ENCODE measurements at regions not wholly inside any gene's neighbourhood (a gene's known extent, or its start where the extent isn't known, plus 50 kb on each side); places are given as distances from the start of the nearest gene placed in this dataset.

DNA sequence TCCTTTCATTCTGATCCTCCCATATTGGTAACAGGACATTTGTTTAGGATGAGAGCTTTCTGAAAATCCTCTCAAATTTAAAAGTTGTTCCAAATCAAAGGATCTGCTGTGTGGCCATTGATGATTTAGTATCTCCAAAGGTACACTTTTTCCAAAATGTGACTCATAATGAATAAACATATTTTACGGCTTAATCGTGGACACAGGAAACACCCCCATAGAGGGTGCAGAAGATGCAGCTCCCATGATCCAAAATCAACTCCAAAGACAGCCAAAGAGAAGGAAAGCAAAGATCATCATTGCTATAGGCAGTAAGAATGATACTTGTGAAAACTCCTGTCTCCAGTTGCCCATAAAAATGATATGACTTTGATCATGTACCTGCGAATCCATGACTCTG is 239.7 kb downstream of the PIK3R1 start:
- H3K27ac ChIP-seq = peak overlapping the region; percentile 43; the same call in 1 of the 2 replicates
- no peak for TF ChIP-seq ZFX (IDR thresholded peaks at IDR 0.05)
- no peak for TF ChIP-seq CTCF (conservative IDR thresholded peaks at IDR 0.05)

DNA sequence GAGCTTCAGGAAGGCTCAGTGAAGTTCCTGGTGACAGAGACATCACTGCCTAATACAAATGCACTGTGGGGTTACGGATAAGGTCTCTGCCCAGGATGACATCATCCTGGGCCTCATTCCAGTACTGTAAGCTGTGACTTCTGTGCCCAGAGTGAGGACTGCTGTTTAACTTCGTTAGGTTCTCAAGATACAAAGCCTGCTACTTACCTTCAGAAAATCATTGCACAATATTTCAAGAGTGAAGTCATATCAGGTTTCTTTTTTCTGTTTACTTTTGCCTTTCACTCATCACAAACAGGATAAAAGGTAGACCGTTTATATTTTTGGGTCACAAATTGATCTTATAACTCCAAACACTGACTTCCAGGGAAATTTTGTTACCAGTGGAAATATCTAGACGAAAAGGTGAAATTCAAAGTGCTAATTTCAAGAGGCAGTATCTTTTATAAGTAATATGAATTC is 241.2 kb downstream of the PIK3R1 start:
- H3K27ac ChIP-seq = peak overlapping the region; percentile 69
- TF ChIP-seq ZFX (IDR thresholded peaks at IDR 0.05) (no peak), CTCF (conservative IDR thresholded peaks at IDR 0.05) (no peak)

DNA sequence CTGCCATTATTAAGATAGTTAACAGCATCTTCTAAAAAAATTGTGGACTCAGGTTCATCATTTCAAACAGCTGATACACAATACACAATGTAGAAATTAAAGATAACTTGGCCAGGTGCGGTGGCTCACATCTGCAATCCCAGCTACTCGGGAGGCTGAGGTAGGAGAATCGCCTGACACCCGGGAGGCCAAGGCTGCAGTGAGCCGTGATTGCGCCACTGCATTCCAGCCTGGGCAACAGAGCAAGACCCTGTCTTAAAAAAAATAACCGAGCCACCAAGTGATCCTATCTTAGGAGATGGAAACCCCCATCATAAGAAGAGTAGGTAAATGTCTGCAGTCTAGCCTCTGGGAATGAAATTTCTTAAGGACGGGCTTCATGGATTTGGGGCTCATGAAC is 241.7 kb downstream of the PIK3R1 start:
- peak overlapping the region; percentile 69 for H3K27ac ChIP-seq
- no peak for TF ChIP-seq ZFX (IDR thresholded peaks at IDR 0.05)
- TF ChIP-seq CTCF (conservative IDR thresholded peaks at IDR 0.05) = no peak

DNA sequence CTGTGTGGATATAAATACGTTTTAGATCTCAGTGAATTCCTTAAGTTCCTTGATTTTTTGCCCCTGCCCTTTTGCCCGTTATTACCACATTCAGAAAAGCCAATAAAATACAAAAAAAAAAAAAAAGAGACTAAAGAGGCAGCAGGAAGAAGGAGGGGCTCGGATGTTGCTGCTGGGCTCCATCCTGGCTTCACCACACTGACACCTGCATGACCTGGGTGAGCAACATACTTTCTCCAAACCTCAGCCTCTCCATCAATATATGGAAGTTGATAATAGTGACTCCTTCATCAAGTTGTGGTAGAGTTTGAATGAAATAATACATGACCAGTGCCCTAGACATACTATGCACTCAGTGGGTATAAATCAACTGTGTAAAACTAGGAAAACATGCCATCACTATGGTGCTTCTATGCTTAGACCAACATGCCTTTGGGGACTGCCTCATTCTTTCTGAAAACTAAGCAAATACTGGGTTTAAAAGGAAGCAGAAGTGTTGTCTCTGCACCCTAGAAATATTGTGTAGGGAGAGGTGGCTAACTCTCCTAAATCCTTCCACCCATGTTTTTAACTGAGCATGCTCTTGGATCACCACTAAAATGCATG is 243.0 kb downstream of the PIK3R1 start:
- H3K27ac ChIP-seq = no peak overlapping the region
- TF ChIP-seq ZFX (IDR thresholded peaks at IDR 0.05) (no peak), CTCF (conservative IDR thresholded peaks at IDR 0.05) (no peak)

DNA sequence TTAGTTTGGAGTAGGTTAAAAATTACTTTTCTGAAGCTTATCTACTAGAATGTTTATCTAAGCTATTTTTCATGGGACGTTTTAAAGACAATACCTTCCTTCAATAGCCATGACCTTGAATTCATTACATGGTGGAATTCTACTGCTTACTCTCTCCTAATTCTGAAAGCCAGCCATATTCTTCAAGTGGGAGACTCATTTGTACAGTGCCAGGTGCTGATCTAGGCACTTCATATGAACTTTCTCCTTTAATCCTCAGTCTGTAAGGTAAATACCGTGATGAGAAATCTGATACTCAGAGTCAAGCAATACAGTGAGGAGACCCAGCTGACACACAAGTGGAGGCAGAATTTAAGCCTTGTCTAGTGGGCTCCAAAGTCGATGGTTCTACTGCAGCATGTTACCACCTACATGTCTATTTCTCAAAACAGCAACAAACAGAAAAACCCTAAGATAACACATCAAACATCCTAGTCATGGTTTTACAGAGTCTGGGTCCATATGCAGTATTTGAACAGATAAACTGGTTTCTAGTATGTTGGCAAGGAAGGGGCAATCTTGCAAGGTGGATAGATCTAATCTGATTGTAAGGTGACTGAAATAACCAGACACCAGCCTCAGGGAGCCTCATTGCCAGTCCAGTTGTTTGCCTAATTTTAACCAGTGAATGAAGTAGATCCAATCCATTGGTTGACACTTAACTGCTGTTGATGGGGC is 243.7 kb downstream of the PIK3R1 start:
- peak overlapping the region; percentile 32; the same call in 1 of the 2 replicates for H3K27ac ChIP-seq
- TF ChIP-seq ZFX (IDR thresholded peaks at IDR 0.05) (no peak), CTCF (conservative IDR thresholded peaks at IDR 0.05) (no peak)

DNA sequence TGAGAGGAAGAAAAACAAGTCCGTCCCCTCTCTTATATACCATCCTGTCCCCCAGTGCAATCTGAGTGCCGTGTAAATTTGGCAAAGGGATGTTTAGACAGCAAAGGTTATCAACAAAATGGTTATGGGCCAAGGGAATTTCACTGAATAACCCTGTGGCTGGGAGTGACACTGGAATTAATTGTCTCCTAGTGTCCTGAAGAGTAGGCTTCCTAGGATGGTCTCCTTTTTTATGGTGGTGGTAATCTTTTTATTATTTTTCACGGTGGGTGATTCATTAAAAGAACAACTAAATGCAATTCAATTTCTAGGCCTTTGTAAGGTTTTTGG is 244.2 kb downstream of the PIK3R1 start:
- peak overlapping the region; percentile 32; the same call in 1 of the 2 replicates for H3K27ac ChIP-seq
- no peak for TF ChIP-seq CTCF (conservative IDR thresholded peaks at IDR 0.05)
- no peak for TF ChIP-seq ZFX (IDR thresholded peaks at IDR 0.05)

DNA sequence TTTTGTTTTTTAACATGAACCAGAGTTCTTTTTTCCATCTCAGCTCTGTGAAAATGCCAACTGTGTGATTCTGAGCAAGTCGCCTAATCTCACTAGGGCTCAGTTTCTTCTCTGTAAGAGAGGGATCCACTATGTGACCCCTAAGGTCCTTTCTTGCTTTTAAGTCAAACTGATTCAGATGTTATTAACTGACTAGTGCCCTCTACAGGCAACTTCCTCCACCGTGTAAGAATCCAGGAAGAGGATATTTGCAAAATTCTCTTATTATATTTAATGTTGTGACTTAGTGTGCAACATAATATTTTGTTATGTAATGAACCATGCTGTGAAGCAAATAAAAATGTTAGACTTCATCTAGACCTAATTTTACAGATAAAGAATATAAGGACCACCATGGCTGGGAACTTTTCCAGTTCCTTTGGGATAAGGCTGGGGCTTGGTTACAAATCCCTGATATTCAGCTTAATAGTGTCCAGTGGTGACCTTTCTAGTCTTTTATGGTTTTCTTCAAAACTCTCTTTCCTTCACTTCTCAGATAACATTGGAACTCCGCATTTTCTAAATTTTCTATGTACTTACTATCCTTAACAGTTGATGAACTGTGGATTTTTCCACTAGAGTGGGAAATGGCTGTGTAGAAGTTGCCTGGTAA is 244.7 kb downstream of the PIK3R1 start:
- no peak overlapping the region for H3K27ac ChIP-seq
- TF ChIP-seq ZFX (IDR thresholded peaks at IDR 0.05) (no peak), CTCF (conservative IDR thresholded peaks at IDR 0.05) (peak; percentile 81)
